ENCODE measurements at regions not wholly inside any gene's neighbourhood (a gene's known extent, or its start where the extent isn't known, plus 50 kb on each side); places are given as distances from the start of the nearest gene placed in this dataset.

GRCh38 chr17:70771804-70772386 lies 602.6 kb downstream of the KCNJ2 start:
- H3K27me3 ChIP-seq (ENCODE audit: control insufficient read depth, insufficient read depth, low read length), result no peaks in the 10 kb centered on the region
- no peak overlapping the region for H3K27ac ChIP-seq (ENCODE audit: low read depth, low read length)
- no peak overlapping the region for H3K9ac ChIP-seq (ENCODE audit: low read depth, low read length)
- H3K36me3 ChIP-seq (ENCODE audit: control insufficient read depth, insufficient read depth, low read length), result no peaks in the 10 kb centered on the region
- no peak overlapping the region for H3K4me3 ChIP-seq (ENCODE audit: low read depth, low read length)
- 0 out of 2 replicates have a peak, but pooled peaks cover 3% of the 10 kb centered on the region for H3K4me1 ChIP-seq (ENCODE audit: control insufficient read depth, insufficient read depth, low read length)
- H3K9me3 ChIP-seq (ENCODE audit: control insufficient read depth, insufficient read depth, low read length), result no peaks in the 10 kb centered on the region

DNA sequence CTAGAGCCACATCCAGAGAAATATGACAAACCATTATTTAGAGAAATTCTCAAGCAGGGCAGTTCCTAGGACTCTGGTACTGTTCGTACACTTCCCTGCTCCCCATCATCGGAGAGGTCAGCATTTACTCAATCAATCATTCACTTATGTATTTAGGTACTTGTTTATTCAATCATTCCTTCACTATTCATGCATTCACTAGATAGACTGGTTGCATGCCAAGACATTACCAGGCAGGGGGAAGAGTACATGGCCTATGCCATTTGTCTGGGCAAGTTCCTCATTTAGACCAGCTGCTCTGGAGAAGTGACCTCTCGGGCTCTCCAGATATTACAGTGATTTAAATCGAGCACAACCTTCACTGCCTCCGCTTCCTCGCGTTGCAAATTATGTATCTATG lies 603.4 kb downstream of the KCNJ2 start:
- Histone ChIP-seq H3K27ac (ENCODE audit: low read depth, low read length) (no peak overlapping the region), H3K4me1 (ENCODE audit: control insufficient read depth, insufficient read depth, low read length) (0 out of 2 replicates have a peak, but pooled peaks cover 3% of the 10 kb centered on the region), H3K9ac (ENCODE audit: low read depth, low read length) (no peak overlapping the region), H3K4me3 (ENCODE audit: low read depth, low read length) (no peak overlapping the region), H3K27me3 (ENCODE audit: control insufficient read depth, insufficient read depth, low read length) (no peaks in the 10 kb centered on the region), H3K36me3 (ENCODE audit: control insufficient read depth, insufficient read depth, low read length) (no peaks in the 10 kb centered on the region), H3K9me3 (ENCODE audit: control insufficient read depth, insufficient read depth, low read length) (no peaks in the 10 kb centered on the region)

DNA sequence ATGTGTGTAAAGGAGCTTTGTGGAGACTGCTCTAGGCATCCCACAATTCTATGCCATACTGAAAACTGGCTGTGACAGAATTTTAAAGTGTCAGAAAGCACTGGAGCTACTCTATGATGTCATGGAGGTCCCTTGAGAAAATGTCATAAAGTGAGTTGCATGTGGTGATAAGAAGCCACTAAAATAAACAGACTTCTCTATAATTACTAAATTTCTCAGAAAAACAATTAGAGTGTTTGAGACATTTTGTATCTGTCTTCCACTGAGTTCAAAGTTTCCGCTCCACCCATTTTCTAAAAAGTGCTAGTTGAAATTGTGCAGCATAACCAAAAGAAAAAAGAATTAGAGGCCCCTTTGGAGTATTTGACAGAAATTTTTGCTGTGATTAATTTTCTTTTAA lies 603.9 kb downstream of the KCNJ2 start:
- H3K4me3 ChIP-seq (ENCODE audit: low read depth, low read length), result no peak overlapping the region
- H3K4me1 ChIP-seq (ENCODE audit: control insufficient read depth, insufficient read depth, low read length), result 0 out of 2 replicates have a peak, but pooled peaks cover 3% of the 10 kb centered on the region
- H3K9ac ChIP-seq (ENCODE audit: low read depth, low read length), result no peak overlapping the region
- no peak overlapping the region for H3K27ac ChIP-seq (ENCODE audit: low read depth, low read length)
- H3K36me3 ChIP-seq (ENCODE audit: control insufficient read depth, insufficient read depth, low read length), result no peaks in the 10 kb centered on the region
- H3K27me3 ChIP-seq (ENCODE audit: control insufficient read depth, insufficient read depth, low read length), result no peaks in the 10 kb centered on the region
- no peaks in the 10 kb centered on the region for H3K9me3 ChIP-seq (ENCODE audit: control insufficient read depth, insufficient read depth, low read length)

DNA sequence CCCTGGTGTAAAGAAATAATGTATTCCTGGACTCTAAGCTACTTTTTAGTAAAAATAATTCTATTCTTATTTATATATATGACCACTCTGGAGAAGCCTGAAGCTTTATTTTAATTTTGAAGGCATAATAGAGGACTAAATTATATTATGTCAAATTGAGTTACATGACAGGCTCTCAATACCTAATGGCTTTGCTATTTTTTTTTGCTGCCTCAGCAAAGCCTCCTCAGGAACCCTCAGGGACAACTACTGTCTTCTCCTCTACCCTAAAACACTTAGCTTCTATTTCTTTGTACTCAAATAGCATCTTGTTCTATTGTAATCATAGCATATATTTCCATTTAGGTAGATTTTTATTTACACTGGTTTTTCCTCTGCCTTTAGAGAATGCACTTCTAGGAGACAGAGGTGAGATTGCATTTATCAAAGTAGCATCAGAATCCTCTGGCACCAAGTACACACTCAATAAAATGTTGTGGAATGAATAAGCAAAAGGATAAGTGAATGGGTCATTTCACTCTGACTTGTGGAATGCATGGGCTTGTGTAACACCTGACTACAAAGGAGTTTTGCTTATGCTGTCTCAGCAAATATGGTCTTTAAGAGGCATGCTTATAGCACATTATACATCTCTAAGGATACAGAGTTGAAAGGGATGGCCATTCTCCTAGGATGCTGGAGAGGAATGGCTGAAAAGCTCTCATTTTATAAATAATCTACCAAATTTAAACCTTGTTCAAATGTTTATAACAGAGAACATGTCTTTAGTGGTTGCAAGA lies 605.2 kb downstream of the KCNJ2 start:
- H3K27ac ChIP-seq (ENCODE audit: low read depth, low read length), result no peak overlapping the region
- no peak overlapping the region for H3K9ac ChIP-seq (ENCODE audit: low read depth, low read length)
- H3K4me3 ChIP-seq (ENCODE audit: low read depth, low read length), result no peak overlapping the region
- H3K36me3 ChIP-seq (ENCODE audit: control insufficient read depth, insufficient read depth, low read length), result no peaks in the 10 kb centered on the region
- no peaks in the 10 kb centered on the region for H3K27me3 ChIP-seq (ENCODE audit: control insufficient read depth, insufficient read depth, low read length)
- H3K9me3 ChIP-seq (ENCODE audit: control insufficient read depth, insufficient read depth, low read length), result no peaks in the 10 kb centered on the region
- 0 out of 2 replicates have a peak, but pooled peaks cover 3% of the 10 kb centered on the region for H3K4me1 ChIP-seq (ENCODE audit: control insufficient read depth, insufficient read depth, low read length)

DNA sequence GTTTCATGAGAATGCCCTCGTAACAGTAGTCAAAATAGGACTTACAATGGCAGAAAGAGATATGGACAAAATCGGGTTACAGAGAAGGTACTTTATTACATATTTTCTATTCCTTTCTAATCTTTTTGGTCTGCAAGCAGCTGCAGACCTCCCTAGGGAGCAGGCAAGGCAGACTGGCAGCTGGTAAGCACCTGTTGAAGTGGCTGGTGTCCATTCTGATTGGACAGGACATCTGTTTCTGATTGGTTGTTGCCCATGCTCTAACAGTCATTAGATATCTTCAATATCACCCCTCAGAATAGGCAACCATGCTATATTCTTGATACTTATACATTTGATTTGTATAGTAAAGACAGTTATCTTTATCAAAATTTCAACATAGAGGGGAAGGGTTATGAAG lies 606.3 kb downstream of the KCNJ2 start:
- no peak overlapping the region for H3K27ac ChIP-seq (ENCODE audit: low read depth, low read length)
- H3K36me3 ChIP-seq (ENCODE audit: control insufficient read depth, insufficient read depth, low read length), result no peaks in the 10 kb centered on the region
- H3K9me3 ChIP-seq (ENCODE audit: control insufficient read depth, insufficient read depth, low read length), result no peaks in the 10 kb centered on the region
- H3K27me3 ChIP-seq (ENCODE audit: control insufficient read depth, insufficient read depth, low read length), result no peaks in the 10 kb centered on the region
- H3K9ac ChIP-seq (ENCODE audit: low read depth, low read length), result no peak overlapping the region
- H3K4me3 ChIP-seq (ENCODE audit: low read depth, low read length), result no peak overlapping the region
- no peaks in the 10 kb centered on the region for H3K4me1 ChIP-seq (ENCODE audit: control insufficient read depth, insufficient read depth, low read length)

GRCh38 chr17:70776441-70776840 lies 607.1 kb downstream of the KCNJ2 start:
- no peaks in the 10 kb centered on the region for H3K27me3 ChIP-seq (ENCODE audit: control insufficient read depth, insufficient read depth, low read length)
- H3K4me1 ChIP-seq (ENCODE audit: control insufficient read depth, insufficient read depth, low read length), result no peaks in the 10 kb centered on the region
- no peak overlapping the region for H3K9ac ChIP-seq (ENCODE audit: low read depth, low read length)
- no peaks in the 10 kb centered on the region for H3K9me3 ChIP-seq (ENCODE audit: control insufficient read depth, insufficient read depth, low read length)
- H3K36me3 ChIP-seq (ENCODE audit: control insufficient read depth, insufficient read depth, low read length), result no peaks in the 10 kb centered on the region
- H3K27ac ChIP-seq (ENCODE audit: low read depth, low read length), result no peak overlapping the region
- H3K4me3 ChIP-seq (ENCODE audit: low read depth, low read length), result no peak overlapping the region

GRCh38 chr17:70780031-70780430 lies 610.7 kb downstream of the KCNJ2 start:
- H3K9ac ChIP-seq (ENCODE audit: low read depth, low read length), result no peak overlapping the region
- H3K9me3 ChIP-seq (ENCODE audit: control insufficient read depth, insufficient read depth, low read length), result no peaks in the 10 kb centered on the region
- no peaks in the 10 kb centered on the region for H3K36me3 ChIP-seq (ENCODE audit: control insufficient read depth, insufficient read depth, low read length)

DNA sequence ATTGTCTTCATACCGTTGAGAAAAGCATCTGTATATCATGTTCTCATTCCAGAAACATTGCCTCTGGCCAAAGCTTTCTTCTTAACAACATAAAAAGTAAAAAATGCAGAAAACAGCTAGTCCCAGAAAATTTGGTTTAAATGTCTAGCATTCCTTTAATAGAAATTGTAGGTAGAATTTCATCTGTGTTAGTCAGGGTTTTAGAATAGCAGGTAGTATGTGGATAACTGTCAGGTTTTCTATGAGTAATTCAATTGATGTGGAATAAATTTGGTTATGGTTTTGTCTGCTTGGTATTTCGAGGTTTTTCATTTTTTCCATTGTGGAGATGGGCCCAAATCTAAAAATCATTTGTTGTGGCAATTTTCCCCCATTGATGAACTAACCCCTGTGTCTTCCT lies 616.7 kb downstream of the KCNJ2 start:
- H3K9me3 ChIP-seq (ENCODE audit: control insufficient read depth, insufficient read depth, low read length), result no peaks in the 10 kb centered on the region
- no peaks in the 10 kb centered on the region for H3K4me1 ChIP-seq (ENCODE audit: control insufficient read depth, insufficient read depth, low read length)
- no peaks in the 10 kb centered on the region for H3K27me3 ChIP-seq (ENCODE audit: control insufficient read depth, insufficient read depth, low read length)
- H3K4me3 ChIP-seq (ENCODE audit: low read depth, low read length), result no peak overlapping the region
- H3K9ac ChIP-seq (ENCODE audit: low read depth, low read length), result no peak overlapping the region
- H3K27ac ChIP-seq (ENCODE audit: low read depth, low read length), result no peak overlapping the region
- H3K36me3 ChIP-seq (ENCODE audit: control insufficient read depth, insufficient read depth, low read length), result no peaks in the 10 kb centered on the region

More at GRCh38 chr17:70780031-70780430, 610.7 kb downstream of the KCNJ2 start:
- Histone ChIP-seq H3K27me3 (ENCODE audit: control insufficient read depth, insufficient read depth, low read length) (no peaks in the 10 kb centered on the region), H3K4me3 (ENCODE audit: low read depth, low read length) (no peak overlapping the region), H3K4me1 (ENCODE audit: control insufficient read depth, insufficient read depth, low read length) (no peaks in the 10 kb centered on the region), H3K27ac (ENCODE audit: low read depth, low read length) (no peak overlapping the region)

- Histone ChIP-seq H3K4me3 (ENCODE audit: low read depth, low read length) (no peak overlapping the region), H3K9me3 (ENCODE audit: control insufficient read depth, insufficient read depth, low read length) (no peaks in the 10 kb centered on the region), H3K4me1 (ENCODE audit: control insufficient read depth, insufficient read depth, low read length) (peaks cover 6% of the 10 kb centered on the region; the same call in 1 of the 2 replicates), H3K36me3 (ENCODE audit: control insufficient read depth, insufficient read depth, low read length) (no peaks in the 10 kb centered on the region), H3K9ac (ENCODE audit: low read depth, low read length) (no peak overlapping the region), H3K27me3 (ENCODE audit: control insufficient read depth, insufficient read depth, low read length) (no peaks in the 10 kb centered on the region), H3K27ac (ENCODE audit: low read depth, low read length) (no peak overlapping the region)
Measured at GRCh38 chr17:70787721-70788300, 618.5 kb downstream of the KCNJ2 start.

DNA sequence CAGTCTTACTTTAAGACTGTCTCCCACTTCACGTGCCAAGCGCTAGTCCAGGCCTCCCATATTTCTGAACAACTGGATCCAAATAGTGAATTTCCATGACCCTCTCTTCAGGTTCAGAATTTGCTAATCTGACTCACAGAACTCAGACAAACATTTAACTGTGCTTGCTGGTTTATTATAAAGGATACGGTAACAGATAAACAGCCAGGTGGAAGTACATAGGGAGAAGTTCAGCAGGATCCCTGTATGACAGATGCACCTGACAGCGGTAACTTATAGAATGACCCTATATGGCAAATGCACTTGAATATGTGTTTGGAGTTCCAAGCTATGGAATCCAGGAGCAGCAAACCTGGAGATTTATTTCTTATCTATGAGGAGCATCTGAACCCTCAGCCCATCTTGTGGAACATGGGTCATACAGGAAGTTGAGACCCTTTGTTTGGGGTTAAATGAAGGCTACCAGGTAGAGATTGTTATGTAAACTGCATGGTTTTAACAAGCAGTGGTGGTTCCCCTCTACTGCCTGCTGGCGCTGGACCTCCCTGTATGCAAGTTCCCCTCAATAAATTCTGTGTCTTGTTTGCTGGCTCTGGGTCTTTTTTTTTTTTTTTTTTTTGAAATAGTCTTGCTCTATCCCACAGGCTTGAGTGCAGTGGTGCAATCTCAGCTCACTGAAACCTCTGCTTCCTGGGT lies 622.6 kb downstream of the KCNJ2 start:
- no peak overlapping the region for H3K4me3 ChIP-seq (ENCODE audit: low read depth, low read length)
- H3K27ac ChIP-seq (ENCODE audit: low read depth, low read length), result no peak overlapping the region

More for the DNA sequence above, 622.6 kb downstream of the KCNJ2 start:
- Histone ChIP-seq H3K27me3 (ENCODE audit: control insufficient read depth, insufficient read depth, low read length) (no peaks in the 10 kb centered on the region), H3K9ac (ENCODE audit: low read depth, low read length) (no peak overlapping the region), H3K4me1 (ENCODE audit: control insufficient read depth, insufficient read depth, low read length) (peaks cover 6% of the 10 kb centered on the region; the same call in 1 of the 2 replicates), H3K9me3 (ENCODE audit: control insufficient read depth, insufficient read depth, low read length) (no peaks in the 10 kb centered on the region), H3K36me3 (ENCODE audit: control insufficient read depth, insufficient read depth, low read length) (no peaks in the 10 kb centered on the region)

Data from HUES48 (cell line).